Eye (tissue), 1 donor: ENCODE measurements at regions not wholly inside any gene's neighbourhood (a gene's known extent, or its start where the extent isn't known, plus 50 kb on each side); places are given as distances from the start of the nearest gene placed in this dataset.

Experiments
- DNase-seq: peaks from one replicate; pipeline ENCODE4 v3.0.0-alpha.2; 2015

GRCh38 chr5:74336297-74336696, 304.2 kb downstream of the ENC1 start:
- DNase-seq: no peak

- DNase-seq: no peak
Observed at GRCh38 chr5:74334762-74335384, 305.7 kb downstream of the ENC1 start.

GRCh38 chr5:74334062-74334761, 306.3 kb downstream of the ENC1 start:
- DNase-seq: no peak

- no peak for DNase-seq
Observed at GRCh38 chr5:74333430-74333829, 307.1 kb downstream of the ENC1 start.

GRCh38 chr5:74332682-74333081, 307.8 kb downstream of the ENC1 start:
- DNase-seq: no peak

- no peak for DNase-seq
Observed at GRCh38 chr5:74332006-74332405, 308.5 kb downstream of the ENC1 start.

GRCh38 chr5:74328221-74328630, 312.3 kb downstream of the ENC1 start:
- no peak for DNase-seq

- DNase-seq: no peak
Observed at GRCh38 chr5:74327339-74327685, 313.2 kb downstream of the ENC1 start.

- peak; percentile 57 for DNase-seq
Observed at GRCh38 chr5:74326571-74327338, 313.8 kb downstream of the ENC1 start.

GRCh38 chr5:74325866-74326265, 314.7 kb downstream of the ENC1 start:
- no peak for DNase-seq

GRCh38 chr5:74324556-74324955, 316.0 kb downstream of the ENC1 start:
- no peak for DNase-seq

- DNase-seq: no peak
Observed at GRCh38 chr5:74322944-74323343, 317.6 kb downstream of the ENC1 start.

- peak; percentile 35 for DNase-seq
Observed at GRCh38 chr5:74322191-74322590, 318.3 kb downstream of the ENC1 start.

GRCh38 chr5:74321326-74321725, 319.2 kb downstream of the ENC1 start:
- DNase-seq: no peak

- DNase-seq: no peak
Observed at GRCh38 chr5:74320526-74320925, 320.0 kb downstream of the ENC1 start.

GRCh38 chr5:74319076-74319475, 321.5 kb downstream of the ENC1 start:
- DNase-seq: no peak

- DNase-seq: peak; percentile 82
Observed at GRCh38 chr5:74316064-74316603, 324.4 kb downstream of the ENC1 start.

- DNase-seq: no peak
Observed at GRCh38 chr5:74314906-74315305, 325.6 kb downstream of the ENC1 start.

- DNase-seq: no peak
Observed at GRCh38 chr5:74313896-74314295, 326.6 kb downstream of the ENC1 start.

GRCh38 chr5:74312746-74313145, 327.8 kb downstream of the ENC1 start:
- DNase-seq: no peak

- no peak for DNase-seq
Observed at GRCh38 chr5:74311961-74312360, 328.6 kb downstream of the ENC1 start.

GRCh38 chr5:74310997-74311930, 329.3 kb downstream of the ENC1 start:
- peak; percentile 52 for DNase-seq

GRCh38 chr5:74310386-74310785, 330.1 kb downstream of the ENC1 start:
- DNase-seq: no peak
